Mesenchymal stem cell (in vitro differentiated cells and primary cell): ENCODE measurements at regions not wholly inside any gene's neighbourhood (a gene's known extent, or its start where the extent isn't known, plus 50 kb on each side); places are given as distances from the start of the nearest gene placed in this dataset.

Experiments used
- DNase-seq: peaks from one replicate; pipeline ENCODE4 v3.0.0-alpha.2; 2013
- H2AFZ ChIP-seq: one replicate; pipeline ENCODE4 v1.6.1; 2013; ENCODE audit warnings: low read depth, mild to moderate bottlenecking, control low read depth, inconsistent platforms, low read length, moderate library complexity
- H2AK5ac ChIP-seq: 2 replicates; pipeline ENCODE4 v1.6.1; 2013; ENCODE audit warnings: low read length, moderate library complexity, mild to moderate bottlenecking, inconsistent platforms; ENCODE audit not compliant: severe bottlenecking
- H2BK120ac ChIP-seq: one replicate; pipeline ENCODE4 v1.6.1; 2013; ENCODE audit warnings: low read depth, mild to moderate bottlenecking, inconsistent platforms, low read length, moderate library complexity
- H2BK12ac ChIP-seq, 2 experiments: one replicate each; pipeline ENCODE4 v1.6.1; 2013; ENCODE audit warnings: inconsistent platforms in 2 of 2, low read length in 2 of 2, mild to moderate bottlenecking in 2 of 2, moderate library complexity in 2 of 2, control low read depth in 1 of 2
- H2BK15ac ChIP-seq: one replicate; pipeline ENCODE4 v1.6.1; 2013; ENCODE audit warnings: mild to moderate bottlenecking, low read depth, inconsistent platforms; ENCODE audit not compliant: poor library complexity, severe bottlenecking
- H2BK5ac ChIP-seq: 2 replicates; pipeline ENCODE4 v1.6.1; 2013; ENCODE audit warnings: low read depth, mild to moderate bottlenecking, low read length, control low read depth, inconsistent platforms; ENCODE audit not compliant: poor library complexity, severe bottlenecking
- H3K14ac ChIP-seq, 2 experiments: one replicate each; pipeline ENCODE4 v1.6.1; 2013; ENCODE audit warnings: inconsistent platforms in 2 of 2, low read length in 2 of 2, control low read depth in 1 of 2, mild to moderate bottlenecking in 1 of 2, moderate library complexity in 1 of 2
- H3K18ac ChIP-seq, 2 experiments: one replicate each; pipeline ENCODE4 v1.6.1; 2013; ENCODE audit warnings: inconsistent platforms in 2 of 2, low read length in 2 of 2, control low read depth in 1 of 2, low read depth in 1 of 2, mild to moderate bottlenecking in 1 of 2
- H3K23ac ChIP-seq, 2 experiments: one replicate each; pipeline ENCODE4 v1.6.1; 2013; ENCODE audit warnings: inconsistent platforms in 2 of 2, low read length in 2 of 2, mild to moderate bottlenecking in 2 of 2, moderate library complexity in 2 of 2, control low read depth in 1 of 2
- H3K27ac ChIP-seq: 2 replicates; pipeline ENCODE4 v1.5.1; 2013; ENCODE audit warnings: mild to moderate bottlenecking, moderate library complexity, low read length, control low read depth, inconsistent platforms; ENCODE audit not compliant: poor library complexity, severe bottlenecking
- H3K27me3 ChIP-seq, 2 experiments: 2 replicates each; pipeline versions ENCODE4 v1.6.1 to v1.7.0; 2013; ENCODE audit warnings: low read length in 2 of 2, mild to moderate bottlenecking in 2 of 2, moderate library complexity in 2 of 2, control low read depth in 1 of 2, inconsistent platforms in 1 of 2; ENCODE audit not compliant: control insufficient read depth in 1 of 2, insufficient read depth in 1 of 2
- H3K36me3 ChIP-seq, 2 experiments: 2 replicates each; pipeline versions ENCODE4 v1.6.1 to v1.7.0; 2013; ENCODE audit warnings: low read length in 2 of 2, control low read depth in 1 of 2, inconsistent platforms in 1 of 2, low read depth in 1 of 2, mild to moderate bottlenecking in 1 of 2; ENCODE audit not compliant: insufficient read depth in 2 of 2, control insufficient read depth in 1 of 2
- H3K4ac ChIP-seq, 2 experiments: one replicate each; pipeline ENCODE4 v1.6.1; 2013; ENCODE audit warnings: inconsistent platforms in 2 of 2, low read length in 2 of 2, mild to moderate bottlenecking in 2 of 2, moderate library complexity in 2 of 2, control low read depth in 1 of 2, low read depth in 1 of 2
- H3K4me1 ChIP-seq: 2 replicates; pipeline ENCODE4 v1.6.1; 2013; ENCODE audit warnings: low read depth, low read length, control low read depth; ENCODE audit not compliant: control insufficient read depth, insufficient read depth
- H3K4me2 ChIP-seq: 2 replicates; pipeline ENCODE4 v1.6.1; 2013; ENCODE audit warnings: low read length, mild to moderate bottlenecking, inconsistent platforms; ENCODE audit not compliant: poor library complexity, severe bottlenecking
- H3K4me3 ChIP-seq, 2 experiments: 2 replicates each; pipeline versions ENCODE4 v1.5.1 to v1.7.0; 2013; ENCODE audit warnings: low read length in 2 of 2, mild to moderate bottlenecking in 2 of 2, control low read depth in 1 of 2, low read depth in 1 of 2; ENCODE audit not compliant: insufficient read depth in 1 of 2
- H3K79me1 ChIP-seq: replicated peaks from 2 replicates; pipeline ENCODE4 v1.6.1; 2013; ENCODE audit warnings: mild to moderate bottlenecking, control low read depth, low read length, inconsistent platforms; ENCODE audit not compliant: poor library complexity, severe bottlenecking
- H3K9ac ChIP-seq: 2 replicates; pipeline ENCODE4 v1.7.0; 2013; ENCODE audit warnings: mild to moderate bottlenecking, low read length, moderate library complexity
- H3K9me3 ChIP-seq: 2 replicates; pipeline ENCODE4 v1.7.0; 2013; ENCODE audit warnings: mild to moderate bottlenecking, low read length; ENCODE audit not compliant: control insufficient read depth
- H4K8ac ChIP-seq: one replicate; pipeline ENCODE4 v1.6.1; 2013; ENCODE audit warnings: inconsistent platforms, mild to moderate bottlenecking, low read length, moderate library complexity
- H4K91ac ChIP-seq: one replicate; pipeline ENCODE4 v1.6.1; 2013; ENCODE audit warnings: mild to moderate bottlenecking, low read length, inconsistent platforms
- WGBS: methylation state at CpG from one replicate; pipeline ENCODE4 v1.1.7; 2013; ENCODE audit warnings: mixed read lengths; 5-methylcytosine and 5-hydroxymethylcytosine counted together

DNA sequence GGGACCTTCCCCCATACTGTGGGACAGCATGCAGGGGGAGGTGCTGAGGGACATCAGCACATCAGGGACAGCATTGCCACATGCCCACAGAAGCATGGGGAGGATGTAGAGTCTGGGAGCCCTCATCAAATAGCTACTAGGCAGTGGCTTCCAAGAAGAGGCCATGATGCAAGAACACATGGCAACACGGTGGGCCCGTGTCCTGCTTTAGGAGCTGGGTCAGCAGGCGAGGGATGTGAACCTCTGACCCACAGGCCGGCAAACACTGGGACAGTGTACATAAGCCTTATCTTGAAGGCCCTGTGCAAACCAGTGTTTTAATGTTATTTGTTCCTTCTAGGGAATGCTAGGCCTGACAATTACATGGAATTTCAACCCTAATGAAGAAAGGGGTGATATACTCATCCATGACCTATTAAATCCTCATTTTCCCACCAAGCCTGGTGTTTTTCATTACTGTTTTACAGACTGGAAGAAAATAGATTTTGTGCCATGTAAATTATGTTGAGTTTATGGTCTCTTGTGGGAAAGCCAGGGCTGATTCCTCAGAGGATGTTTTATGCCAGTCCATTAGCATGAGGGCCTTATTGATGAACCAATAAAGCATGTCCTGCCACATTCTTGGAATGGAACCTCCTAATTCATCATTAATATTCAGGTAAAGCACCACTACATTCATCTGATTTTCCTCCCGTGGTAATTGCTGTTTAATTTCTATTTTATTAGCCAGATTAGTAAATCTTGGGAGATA is 61.7 kb upstream of the SLC25A26 start:
- no peaks in the 10 kb centered on the region for H3K4me1 ChIP-seq
- H3K27ac ChIP-seq: no peak overlapping the region
- H3K79me1 ChIP-seq: no peaks in the 10 kb centered on the region
- no peak overlapping the region for H3K4me3 ChIP-seq
- H3K4ac ChIP-seq: no peak overlapping the region
- no peak overlapping the region for H2BK12ac ChIP-seq
- H2AK5ac ChIP-seq: no peak overlapping the region
- no peak overlapping the region for H2BK120ac ChIP-seq
- no peak overlapping the region for H2AFZ ChIP-seq
- no peaks in the 10 kb centered on the region for H3K36me3 ChIP-seq
- H2BK5ac ChIP-seq: no peak overlapping the region
- 99% methylated on average over 4 of the region's 5 CpGs for WGBS
- H3K23ac ChIP-seq: no peak overlapping the region
- no peak overlapping the region for H3K18ac ChIP-seq
- peaks cover 2% of the 10 kb centered on the region for H3K9me3 ChIP-seq
- H3K4me2 ChIP-seq: no peak overlapping the region
- peaks cover 7 to 21% of the 10 kb centered on the region in 2 experiments for H3K27me3 ChIP-seq
- no peak overlapping the region for H2BK15ac ChIP-seq
- no peak for DNase-seq
- H3K9ac ChIP-seq: no peak overlapping the region
- H4K8ac ChIP-seq: no peak overlapping the region
- H3K14ac ChIP-seq: no peak overlapping the region
- no peak overlapping the region for H4K91ac ChIP-seq

DNA sequence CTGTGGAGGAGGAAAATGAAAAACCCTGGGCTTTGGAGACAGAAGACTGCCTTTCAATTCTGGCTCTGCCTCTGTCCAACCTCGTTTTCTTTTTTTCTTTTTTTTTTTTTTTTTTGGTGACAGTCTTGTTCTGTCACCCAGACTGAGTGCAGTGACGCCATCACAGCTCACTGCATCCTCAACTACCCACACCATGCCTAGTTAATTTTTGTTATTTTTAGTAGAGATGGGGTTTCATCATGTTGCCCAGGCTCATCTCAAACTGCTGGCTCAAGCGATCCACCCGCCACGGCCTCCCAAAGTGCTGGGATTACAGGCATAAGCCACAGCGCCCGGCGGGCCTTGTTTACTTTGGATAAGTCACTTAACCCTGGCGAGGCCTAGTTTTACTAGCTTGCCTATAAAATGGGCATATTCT is 66.3 kb upstream of the SLC25A26 start:
- Histone ChIP-seq H2BK15ac (no peak overlapping the region), H3K9me3 (no peaks in the 10 kb centered on the region), H2BK5ac (no peak overlapping the region), H3K9ac (peak overlapping the region; percentile 85), H3K27ac (no peak overlapping the region), H2BK12ac (no peak overlapping the region), H4K91ac (no peak overlapping the region), H3K4me1 (no peaks in the 10 kb centered on the region), H3K27me3 (peaks cover 6 to 31% of the 10 kb centered on the region in 2 experiments), H2BK120ac (no peak overlapping the region), H3K4ac (no peak overlapping the region), H3K36me3 (no peaks in the 10 kb centered on the region), H3K4me2 (no peak overlapping the region), H3K18ac (no peak overlapping the region), H2AFZ (no peak overlapping the region), H3K14ac (no peak overlapping the region), H3K79me1 (no peaks in the 10 kb centered on the region), H4K8ac (no peak overlapping the region), H2AK5ac (no peak overlapping the region), H3K4me3 (peak overlapping the region in 1 of 2 experiments; percentile 82), H3K23ac (no peak overlapping the region)
- WGBS: 92% methylated on average over 7 of the region's 9 CpGs
- no peak for DNase-seq

- H3K4me3 ChIP-seq: peak overlapping the region in 1 of 2 experiments; percentile 82
- H2BK5ac ChIP-seq: no peak overlapping the region
- no peaks in the 10 kb centered on the region for H3K9me3 ChIP-seq
- H3K18ac ChIP-seq: no peak overlapping the region
- H3K9ac ChIP-seq: peak overlapping the region; percentile 85
- H3K27ac ChIP-seq: no peak overlapping the region
- no peak for DNase-seq
- H2AK5ac ChIP-seq: no peak overlapping the region
- H3K27me3 ChIP-seq: peaks cover 6 to 31% of the 10 kb centered on the region in 2 experiments
- no peak overlapping the region for H4K8ac ChIP-seq
- no peak overlapping the region for H3K23ac ChIP-seq
- H3K14ac ChIP-seq: no peak overlapping the region
- H3K4me1 ChIP-seq: no peaks in the 10 kb centered on the region
- no peak overlapping the region for H2BK120ac ChIP-seq
- H2AFZ ChIP-seq: no peak overlapping the region
- no peaks in the 10 kb centered on the region for H3K36me3 ChIP-seq
- no peak overlapping the region for H4K91ac ChIP-seq
- WGBS: 83% methylated on average over 25 of the region's 25 CpGs
- H2BK15ac ChIP-seq: no peak overlapping the region
- no peak overlapping the region for H3K4me2 ChIP-seq
- H3K4ac ChIP-seq: no peak overlapping the region
- no peak overlapping the region for H2BK12ac ChIP-seq
- no peaks in the 10 kb centered on the region for H3K79me1 ChIP-seq
Measured at GRCh38 chr3:66153481-66154443, 67.0 kb upstream of the SLC25A26 start.

- Histone ChIP-seq H3K4me1 (no peaks in the 10 kb centered on the region), H3K4ac (no peak overlapping the region), H3K9me3 (no peaks in the 10 kb centered on the region), H2BK5ac (no peak overlapping the region), H4K91ac (no peak overlapping the region), H3K4me3 (no peak overlapping the region), H3K27me3 (peaks cover 6 to 31% of the 10 kb centered on the region in 2 experiments), H3K23ac (no peak overlapping the region), H3K36me3 (no peaks in the 10 kb centered on the region), H3K27ac (no peak overlapping the region), H3K9ac (no peak overlapping the region), H2BK15ac (no peak overlapping the region), H3K14ac (no peak overlapping the region), H3K4me2 (no peak overlapping the region), H4K8ac (no peak overlapping the region), H2BK120ac (no peak overlapping the region), H3K79me1 (no peaks in the 10 kb centered on the region), H2AK5ac (no peak overlapping the region), H2AFZ (no peak overlapping the region), H2BK12ac (no peak overlapping the region), H3K18ac (no peak overlapping the region)
- DNase-seq: no peak
- no CpG with 5 or more reads among the region's 2 CpGs for WGBS
Measured at GRCh38 chr3:66152336-66152735, 68.5 kb upstream of the SLC25A26 start.
